ENCODE measurements at regions not wholly inside any gene's neighbourhood (a gene's known extent, or its start where the extent isn't known, plus 50 kb on each side); places are given as distances from the start of the nearest gene placed in this dataset.

GRCh38 chr12:27186022-27186839, 57.9 kb upstream of the STK38L start:
- H3K4me2 ChIP-seq (ENCODE audit: insufficient read depth in 1 of 2, low read depth in 2 of 2, low read length in 2 of 2) = no peak overlapping the region
- H4K91ac ChIP-seq (replicated peaks; ENCODE audit: insufficient read length, low read length) = no peak overlapping the region
- no peak overlapping the region for H3K4me3 ChIP-seq (ENCODE audit: extremely low read depth in 1 of 4, insufficient read depth in 2 of 4, low read depth in 3 of 4, low read length in 4 of 4)
- H2BK120ac ChIP-seq (replicated peaks; ENCODE audit: low read depth, low read length) = no peak overlapping the region
- H3K27ac ChIP-seq (ENCODE audit: low read depth, low read length) = no peak overlapping the region
- FAIRE-seq (no peak), DNase-seq (ENCODE audit: low read depth in 1 of 2, low spot score in 2 of 2) (no peak)
- no peaks in the 10 kb centered on the region for H3K79me1 ChIP-seq (ENCODE audit: low read depth, low read length)
- no peaks in the 10 kb centered on the region; a peak in 1 of 7 replicates for H3K27me3 ChIP-seq (replicated peaks in 1 of 4; ENCODE audit: control insufficient read depth in 3 of 4, extremely low read depth in 1 of 4, insufficient read depth in 3 of 4, low read length in 3 of 4)
- no peak overlapping the region for H3K4ac ChIP-seq (replicated peaks; ENCODE audit: insufficient read length, low read depth, low read length)
- H3K4me1 ChIP-seq (replicated peaks in 1 of 4; ENCODE audit: control insufficient read depth in 3 of 4, insufficient read depth in 4 of 4, low read length in 3 of 4) = no peaks in the 10 kb centered on the region
- no peaks in the 10 kb centered on the region for H3K36me3 ChIP-seq (ENCODE audit: control insufficient read depth in 2 of 4, insufficient read depth in 4 of 4, low read length in 3 of 4)
- no peak overlapping the region for H4K8ac ChIP-seq (ENCODE audit: extremely low read depth, insufficient read depth, low read length)
- H2AK5ac ChIP-seq (ENCODE audit: low read depth, low read length) = no peak overlapping the region
- ChIA-PET CTCF (ENCODE audit: partially characterized antibody) (interaction anchor here (0.7 kb wide), 1 partner anchor 22 kb away, joined by 4 read pairs; no protein-coding TSS in a partner anchor), POLR2A (ENCODE audit: partially characterized antibody) (interaction anchor here (0.8 kb wide), 1 partner anchor 214 kb away, joined by 3 read pairs; no protein-coding TSS in a partner anchor)
- no peak overlapping the region for H4K5ac ChIP-seq (ENCODE audit: insufficient read length, low read depth, low read length)
- TF ChIP-seq TAF7 (optimal IDR thresholded peaks at IDR 0.05; ENCODE audit: borderline replicate concordance, low read depth, low read length) (no peak), GTF2F1 (IDR thresholded peaks at IDR 0.05; ENCODE audit: borderline replicate concordance, low read depth, low read length) (no peak), RXRA (IDR thresholded peaks at IDR 0.05; ENCODE audit: insufficient read depth, low read depth, low read length) (no peak)
- no peak overlapping the region for H3K56ac ChIP-seq (replicated peaks; ENCODE audit: insufficient read length, low read depth, low read length)
- H2BK5ac ChIP-seq (ENCODE audit: low read depth, low read length) = no peak overlapping the region
- no peak overlapping the region for H3K18ac ChIP-seq (ENCODE audit: extremely low read depth, low read length)
- no peak overlapping the region for H2BK12ac ChIP-seq (ENCODE audit: low read depth, low read length)
- H3K9ac ChIP-seq (replicated peaks in 1 of 4; ENCODE audit: extremely low read depth in 1 of 4, low read depth in 3 of 4, low read length in 3 of 4) = no peak overlapping the region
- no peaks in the 10 kb centered on the region; the same call in 1 of the 2 replicates for H3K23me2 ChIP-seq (ENCODE audit: low read depth, low read length)
- H3K9me3 ChIP-seq (ENCODE audit: insufficient read depth in 2 of 2, low read depth in 1 of 2, low read length in 1 of 2) = no peaks in the 10 kb centered on the region
- no peaks in the 10 kb centered on the region for H3K79me2 ChIP-seq (ENCODE audit: control insufficient read depth in 1 of 2, insufficient read depth in 2 of 2, low read length in 2 of 2)
- WGBS, 2 experiments (ENCODE audit: extremely low coverage in 1 of 2, insufficient coverage in 1 of 2, insufficient read length in 1 of 2, insufficient replicate concordance in 2 of 2, low coverage in 1 of 2, low lambda C conversion rate in 2 of 2, missing lambda C conversion rate in 1 of 2) = 93% methylated on average over 6 of the region's 6 CpGs; no CpG with 5 or more reads in 1 of the 2 experiments
- no peak overlapping the region for H3K14ac ChIP-seq (ENCODE audit: insufficient read length)
- no peak overlapping the region for H2AFZ ChIP-seq (ENCODE audit: low read length)
- H2BK20ac ChIP-seq (ENCODE audit: low read length) = no peak overlapping the region
- H3K23ac ChIP-seq (ENCODE audit: insufficient read length) = no peak overlapping the region
- no peak overlapping the region for H2BK15ac ChIP-seq (ENCODE audit: low read length)
- no peaks in the 10 kb centered on the region for H4K20me1 ChIP-seq (replicated peaks in 1 of 2; ENCODE audit: control insufficient read depth in 1 of 2, insufficient read depth in 2 of 2, low read length in 2 of 2)

Measured in H1 (cell line).